Spleen (tissue), 7 donors: ENCODE measurements at regions not wholly inside any gene's neighbourhood (a gene's known extent, or its start where the extent isn't known, plus 50 kb on each side); places are given as distances from the start of the nearest gene placed in this dataset.

Source experiments
- CTCF ChIP-seq, 11 experiments: fragments of 200-600 bp in 7 of 11; fragments of 450-650 bp in 4 of 11; sonication (generic) in 4 of 11; IDR thresholded peaks in 8 of 11; conservative IDR thresholded peaks in 3 of 11; 1 replicate in 7 of 11; 2 replicates in 4 of 11; pipeline versions ENCODE4 v1.4.0 to v1.8.0; 2016 to 2021; ENCODE audit warnings: antibody characterized with exemption in 11 of 11, inconsistent platforms in 4 of 11, mild to moderate bottlenecking in 1 of 11
- POLR2A ChIP-seq, 3 donors: fragments of 450-650 bp; IDR thresholded peaks; one replicate each; pipeline ENCODE4 v1.5.1; 2017; ENCODE audit warnings: antibody characterized with exemption in 3 of 3, mild to moderate bottlenecking in 1 of 3
- POLR2AphosphoS5 ChIP-seq, 3 donors: sonication (generic); formaldehyde crosslinking; IDR thresholded peaks; one replicate each; pipeline ENCODE4 v1.5.1; 2017; ENCODE audit warnings: antibody characterized with exemption in 3 of 3
- donor health status: DM: no; HTN: no; CAD: no; lungs with moderate emphysema.
- donor health status: DM: no; HTN: no; CAD: no.
- donor health status: DM: no; HTN: no; CAD: no.

DNA sequence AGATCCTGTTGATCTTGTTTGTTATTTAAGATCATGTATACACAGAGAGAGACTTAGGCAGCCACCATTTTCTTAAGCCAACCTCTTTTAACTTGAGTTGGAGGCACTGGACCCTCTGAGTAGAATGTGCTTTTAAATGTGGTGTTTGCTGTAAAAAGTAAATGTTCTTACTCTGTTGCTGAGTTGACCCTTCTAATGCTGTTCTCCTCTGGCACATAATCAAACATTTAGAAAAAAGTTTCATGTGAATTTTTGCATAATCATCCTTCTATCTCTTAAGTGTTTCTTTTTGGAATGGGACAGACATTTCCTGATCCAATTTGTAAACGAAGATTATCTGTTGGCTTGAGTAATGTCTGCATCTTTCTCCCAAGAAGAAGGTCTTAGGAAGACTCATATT is 255.1 kb upstream of the ETAA1 start:
- TF ChIP-seq POLR2AphosphoS5 (IDR thresholded peaks at IDR 0.05) (no peak), CTCF (IDR thresholded peaks at IDR 0.05 in 8 of 11, conservative IDR thresholded peaks at IDR 0.05 in 3 of 11) (no peak), POLR2A (IDR thresholded peaks at IDR 0.05) (no peak)
